Ascending aorta (tissue), 2 donors: ENCODE measurements at regions not wholly inside any gene's neighbourhood (a gene's known extent, or its start where the extent isn't known, plus 50 kb on each side); places are given as distances from the start of the nearest gene placed in this dataset.
"Not testable (repeated sequence)": the region's sequence is repeated elsewhere in the genome, so short reads cannot be mapped to it uniquely, and the experiment has no call there.

ENCODE experiments used
- DNase-seq, 2 donors: peaks; one replicate each; pipeline ENCODE4 v3.0.0-alpha.2; 2019; ENCODE audit warnings: low spot score in 2 of 2
- H3K27ac ChIP-seq, 2 donors: fragments of 200-600 bp; sonication (generic); one replicate each; pipeline ENCODE4 v1.5.1; 2016 to 2017; ENCODE audit warnings: mild to moderate bottlenecking in 1 of 2
- H3K27me3 ChIP-seq: fragments of 200-600 bp; sonication (generic); one replicate; pipeline ENCODE4 v1.5.1; 2017
- H3K36me3 ChIP-seq, 2 donors: fragments of 200-600 bp; sonication (generic); one replicate each; pipeline ENCODE4 v1.5.1; 2016
- H3K4me1 ChIP-seq, 2 donors: fragments of 200-600 bp; sonication (generic); one replicate each; pipeline ENCODE4 v1.5.1; 2016 to 2017; ENCODE audit warnings: mild to moderate bottlenecking in 1 of 2
- H3K4me3 ChIP-seq, 2 donors: fragments of 200-600 bp; sonication (generic); one replicate each; pipeline ENCODE4 v1.5.1; 2016 to 2017; ENCODE audit warnings: mild to moderate bottlenecking in 1 of 2
- H3K9me3 ChIP-seq, 2 donors: fragments of 200-600 bp; sonication (generic); one replicate each; pipeline ENCODE4 v1.5.1; 2016
- CTCF ChIP-seq, 3 experiments: fragments of 200-600 bp in 2 of 3; fragments of 450-650 bp in 1 of 3; sonication (generic) in 2 of 3; IDR thresholded peaks; one replicate each; pipeline ENCODE4 v1.5.1; 2016 to 2019; ENCODE audit warnings: antibody characterized with exemption in 3 of 3, mild to moderate bottlenecking in 1 of 3, moderate library complexity in 1 of 3
- intact Hi-C: fragments of 100-400 bp; cut with DNase I; formaldehyde crosslinking; loops from one replicate; pipeline ENCODE4 v1.15.1; 2023

- Histone ChIP-seq H3K4me1 (no peaks in the 10 kb centered on the region), H3K4me3 (no peak overlapping the region), H3K36me3 (no peaks in the 10 kb centered on the region), H3K27me3 (no peaks in the 10 kb centered on the region), H3K9me3 (no peaks in the 10 kb centered on the region), H3K27ac (no peak overlapping the region)
- no peak for TF ChIP-seq CTCF (IDR thresholded peaks at IDR 0.05)
- no peak for DNase-seq
- intact Hi-C loops: no loop called here
Measured at GRCh38 chr4:32929796-32930699, 2209.9 kb downstream of the PCDH7 start.

GRCh38 chr4:32930700-32931099, 2210.5 kb downstream of the PCDH7 start:
- no peak overlapping the region for H3K4me3 ChIP-seq
- H3K27me3 ChIP-seq: no peaks in the 10 kb centered on the region
- no peaks in the 10 kb centered on the region for H3K36me3 ChIP-seq
- intact Hi-C loops: no loop called here
- H3K9me3 ChIP-seq: no peaks in the 10 kb centered on the region
- no peak overlapping the region for H3K27ac ChIP-seq
- TF ChIP-seq CTCF (IDR thresholded peaks at IDR 0.05): no peak
- DNase-seq: no peak
- no peaks in the 10 kb centered on the region for H3K4me1 ChIP-seq

GRCh38 chr4:32931475-32931874, 2211.3 kb downstream of the PCDH7 start:
- no peaks in the 10 kb centered on the region for H3K36me3 ChIP-seq
- no peak overlapping the region for H3K27ac ChIP-seq
- H3K27me3 ChIP-seq: no peaks in the 10 kb centered on the region
- TF ChIP-seq CTCF (IDR thresholded peaks at IDR 0.05): no peak
- no peak for DNase-seq
- H3K9me3 ChIP-seq: no peaks in the 10 kb centered on the region
- no peaks in the 10 kb centered on the region for H3K4me1 ChIP-seq
- no peak overlapping the region for H3K4me3 ChIP-seq
- intact Hi-C loops: no loop called here

- intact Hi-C loops: no loop called here
- H3K27ac ChIP-seq: no peak overlapping the region
- H3K27me3 ChIP-seq: no peaks in the 10 kb centered on the region
- DNase-seq: no peak
- no peak overlapping the region for H3K4me3 ChIP-seq
- H3K36me3 ChIP-seq: no peaks in the 10 kb centered on the region
- H3K4me1 ChIP-seq: no peaks in the 10 kb centered on the region
- no peak for TF ChIP-seq CTCF (IDR thresholded peaks at IDR 0.05)
- no peaks in the 10 kb centered on the region for H3K9me3 ChIP-seq
Measured at GRCh38 chr4:32932156-32932555, 2212.0 kb downstream of the PCDH7 start.

- H3K27ac ChIP-seq, H3K9me3 ChIP-seq, H3K36me3 ChIP-seq, intact Hi-C loops, DNase-seq, H3K4me1 ChIP-seq, H3K27me3 ChIP-seq, H3K4me3 ChIP-seq: not testable (repeated sequence)
Measured at GRCh38 chr4:32939222-32939621, 2219.1 kb downstream of the PCDH7 start.

GRCh38 chr4:32950866-32951265, 2230.7 kb downstream of the PCDH7 start:
- Histone ChIP-seq H3K27me3 (no peaks in the 10 kb centered on the region), H3K36me3 (no peaks in the 10 kb centered on the region), H3K4me1 (no peaks in the 10 kb centered on the region), H3K27ac (no peak overlapping the region), H3K9me3 (no peaks in the 10 kb centered on the region), H3K4me3 (no peak overlapping the region)
- intact Hi-C loops: no loop called here
- no peak for DNase-seq
- TF ChIP-seq CTCF (IDR thresholded peaks at IDR 0.05): no peak
